ENCODE measurements at regions not wholly inside any gene's neighbourhood (a gene's known extent, or its start where the extent isn't known, plus 50 kb on each side); places are given as distances from the start of the nearest gene placed in this dataset.

DNA sequence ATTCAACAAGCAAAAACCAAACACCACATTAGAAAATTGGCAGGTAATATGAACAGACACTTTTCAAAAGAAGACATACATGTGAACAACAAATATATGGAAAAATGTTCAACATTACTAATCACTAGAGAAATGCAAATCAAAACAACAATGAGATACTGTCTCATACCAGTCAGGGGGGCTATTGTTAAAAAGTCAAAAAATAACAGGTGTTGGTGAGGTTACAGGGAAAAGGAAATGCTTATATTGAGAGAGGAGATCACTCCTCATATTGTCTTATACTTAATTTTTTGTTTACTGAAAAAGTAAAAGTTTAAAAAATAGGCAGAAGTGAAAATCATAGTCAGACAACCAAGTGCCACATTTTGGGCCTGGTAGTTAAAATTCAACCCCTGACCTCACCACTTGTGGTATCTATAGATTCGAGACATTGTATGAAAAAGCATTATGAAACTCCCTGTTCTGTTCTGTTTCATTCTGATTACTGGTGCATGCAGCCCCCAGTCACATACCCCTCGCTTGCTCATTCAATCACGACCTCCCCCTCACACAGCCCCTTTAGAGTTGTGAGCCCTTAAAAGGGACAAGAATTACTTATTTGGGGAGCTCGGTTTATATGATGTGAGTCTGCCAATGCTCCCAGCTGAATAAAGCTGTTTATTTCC, 153.7 kb upstream of the FGF16 start:
- H3K4me1 ChIP-seq (replicated peaks in 1 of 2), result no peaks in the 10 kb centered on the region
- intact Hi-C loops (cut with DNase I), result no loop called here
- 47 to 83% (median 60%) methylated on average over 4 of the region's 4 CpGs for WGBS, 4 donors
- peaks cover 6% of the 10 kb centered on the region for H3K27me3 ChIP-seq
- H3K27ac ChIP-seq, result no peak overlapping the region
- no peaks in the 10 kb centered on the region for H3K36me3 ChIP-seq (replicated peaks in 1 of 2)
- DNase-seq, result no peak
- TF ChIP-seq POLR2A (IDR thresholded peaks at IDR 0.05), result no peak
- TF ChIP-seq, protein P1, sequence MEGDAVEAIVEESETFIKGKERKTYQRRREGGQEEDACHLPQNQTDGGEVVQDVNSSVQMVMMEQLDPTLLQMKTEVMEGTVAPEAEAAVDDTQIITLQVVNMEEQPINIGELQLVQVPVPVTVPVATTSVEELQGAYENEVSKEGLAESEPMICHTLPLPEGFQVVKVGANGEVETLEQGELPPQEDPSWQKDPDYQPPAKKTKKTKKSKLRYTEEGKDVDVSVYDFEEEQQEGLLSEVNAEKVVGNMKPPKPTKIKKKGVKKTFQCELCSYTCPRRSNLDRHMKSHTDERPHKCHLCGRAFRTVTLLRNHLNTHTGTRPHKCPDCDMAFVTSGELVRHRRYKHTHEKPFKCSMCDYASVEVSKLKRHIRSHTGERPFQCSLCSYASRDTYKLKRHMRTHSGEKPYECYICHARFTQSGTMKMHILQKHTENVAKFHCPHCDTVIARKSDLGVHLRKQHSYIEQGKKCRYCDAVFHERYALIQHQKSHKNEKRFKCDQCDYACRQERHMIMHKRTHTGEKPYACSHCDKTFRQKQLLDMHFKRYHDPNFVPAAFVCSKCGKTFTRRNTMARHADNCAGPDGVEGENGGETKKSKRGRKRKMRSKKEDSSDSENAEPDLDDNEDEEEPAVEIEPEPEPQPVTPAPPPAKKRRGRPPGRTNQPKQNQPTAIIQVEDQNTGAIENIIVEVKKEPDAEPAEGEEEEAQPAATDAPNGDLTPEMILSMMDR (IDR thresholded peaks at IDR 0.05), result no peak
- no peaks in the 10 kb centered on the region for H3K9me3 ChIP-seq (replicated peaks in 1 of 3)
- H3K4me3 ChIP-seq, result no peak overlapping the region

DNA sequence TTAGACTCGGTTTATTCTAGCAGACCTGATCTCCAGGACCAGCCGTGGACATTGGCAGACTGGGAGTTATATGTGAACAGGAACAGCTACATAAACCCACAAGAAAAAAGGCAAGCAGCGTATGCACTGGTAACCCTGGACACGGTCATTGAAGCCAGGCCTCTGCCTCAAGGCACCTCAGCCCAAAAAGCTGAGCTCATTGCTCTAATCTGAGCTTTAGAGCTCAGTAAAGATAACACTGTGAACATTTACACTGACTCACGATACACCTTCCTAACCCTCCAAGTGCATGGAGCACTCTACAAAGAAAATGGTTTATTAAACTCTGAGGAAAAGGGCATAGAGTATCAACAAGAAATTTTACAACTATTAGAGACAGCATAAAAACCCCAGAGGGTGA, 148.9 kb upstream of the FGF16 start:
- TF ChIP-seq, protein P1 (IDR thresholded peaks at IDR 0.05), result no peak
- TF ChIP-seq POLR2A (IDR thresholded peaks at IDR 0.05), result no peak
- intact Hi-C loops (cut with DNase I), result no loop called here

DNA sequence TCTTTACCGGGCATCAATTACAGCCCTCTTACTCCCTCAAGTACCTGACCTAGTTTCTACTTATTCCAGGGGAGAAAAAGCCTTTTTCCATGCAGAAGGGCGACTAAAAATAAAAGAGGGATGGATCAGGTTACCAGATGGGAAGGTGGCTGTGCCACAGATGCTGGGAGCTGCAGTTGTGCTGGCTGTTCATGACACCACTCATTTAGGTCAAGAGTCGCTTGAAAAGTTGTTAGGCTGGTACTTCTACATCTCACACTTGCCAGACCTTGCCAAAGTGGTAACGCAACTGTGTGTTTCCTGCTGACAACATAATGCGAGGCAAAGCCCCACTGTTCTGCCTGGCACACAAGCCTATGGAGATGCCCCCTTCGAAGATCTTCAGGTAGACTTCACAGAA, 148.4 kb upstream of the FGF16 start:
- intact Hi-C loops (cut with DNase I), result no loop called here
- Histone ChIP-seq H3K27me3 (peaks cover 7% of the 10 kb centered on the region), H3K36me3 (replicated peaks in 1 of 2) (no peaks in the 10 kb centered on the region), H3K27ac (no peak overlapping the region), H3K9me3 (replicated peaks in 1 of 3) (no peaks in the 10 kb centered on the region), H3K4me3 (no peak overlapping the region), H3K4me1 (replicated peaks in 1 of 2) (no peaks in the 10 kb centered on the region)
- TF ChIP-seq POLR2A (IDR thresholded peaks at IDR 0.05), result no peak
- TF ChIP-seq, protein P1 (IDR thresholded peaks at IDR 0.05), result no peak
- WGBS, 4 donors, result 56 to 77% (median 62%) methylated on average over 3 to 6 of the region's 6 CpGs
- DNase-seq, result no peak

More for the DNA sequence above, 148.9 kb upstream of the FGF16 start:
- Histone ChIP-seq H3K4me3 (no peak overlapping the region), H3K4me1 (replicated peaks in 1 of 2) (no peaks in the 10 kb centered on the region), H3K36me3 (replicated peaks in 1 of 2) (no peaks in the 10 kb centered on the region), H3K27me3 (peaks cover 7% of the 10 kb centered on the region), H3K27ac (no peak overlapping the region), H3K9me3 (replicated peaks in 1 of 3) (no peaks in the 10 kb centered on the region)
- DNase-seq, result no peak
- WGBS, 4 donors, result 70 to 79% (median 73%) methylated on average over 5 of the region's 5 CpGs

DNA sequence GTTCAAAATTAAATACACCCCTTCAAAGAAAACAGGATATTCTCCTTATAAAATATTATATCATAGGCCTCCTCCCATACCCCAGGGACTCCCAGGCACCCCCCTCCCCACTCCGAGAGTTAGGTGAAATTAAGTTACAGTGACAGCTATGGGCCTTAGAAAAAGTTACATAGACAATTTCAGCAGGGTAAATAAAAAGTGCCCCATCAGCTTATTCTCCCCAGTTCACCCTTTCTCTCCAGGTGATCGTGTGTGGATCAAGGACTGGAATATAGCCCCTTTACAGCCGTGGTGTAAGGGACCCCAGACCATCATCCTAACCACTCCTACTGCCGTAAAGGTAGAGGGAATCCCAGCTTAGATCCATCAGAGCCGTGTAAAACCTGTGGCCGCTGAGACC, 147.6 kb upstream of the FGF16 start:
- no peaks in the 10 kb centered on the region for H3K9me3 ChIP-seq (replicated peaks in 1 of 3)
- H3K36me3 ChIP-seq (replicated peaks in 1 of 2), result no peaks in the 10 kb centered on the region
- intact Hi-C loops (cut with DNase I), result no loop called here
- no peaks in the 10 kb centered on the region for H3K4me1 ChIP-seq (replicated peaks in 1 of 2)
- H3K27me3 ChIP-seq, result peaks cover 7% of the 10 kb centered on the region
- H3K27ac ChIP-seq, result no peak overlapping the region
- H3K4me3 ChIP-seq, result no peak overlapping the region
- TF ChIP-seq, protein P1 (IDR thresholded peaks at IDR 0.05), result no peak
- no peak for TF ChIP-seq POLR2A (IDR thresholded peaks at IDR 0.05)
- 54 to 77% (median 68%) methylated on average over 3 to 6 of the region's 6 CpGs for WGBS, 4 donors
- DNase-seq, result no peak

All from adrenal gland (tissue), 9 donors.